ENCODE measurements at regions not wholly inside any gene's neighbourhood (a gene's known extent, or its start where the extent isn't known, plus 50 kb on each side); places are given as distances from the start of the nearest gene placed in this dataset.

DNA sequence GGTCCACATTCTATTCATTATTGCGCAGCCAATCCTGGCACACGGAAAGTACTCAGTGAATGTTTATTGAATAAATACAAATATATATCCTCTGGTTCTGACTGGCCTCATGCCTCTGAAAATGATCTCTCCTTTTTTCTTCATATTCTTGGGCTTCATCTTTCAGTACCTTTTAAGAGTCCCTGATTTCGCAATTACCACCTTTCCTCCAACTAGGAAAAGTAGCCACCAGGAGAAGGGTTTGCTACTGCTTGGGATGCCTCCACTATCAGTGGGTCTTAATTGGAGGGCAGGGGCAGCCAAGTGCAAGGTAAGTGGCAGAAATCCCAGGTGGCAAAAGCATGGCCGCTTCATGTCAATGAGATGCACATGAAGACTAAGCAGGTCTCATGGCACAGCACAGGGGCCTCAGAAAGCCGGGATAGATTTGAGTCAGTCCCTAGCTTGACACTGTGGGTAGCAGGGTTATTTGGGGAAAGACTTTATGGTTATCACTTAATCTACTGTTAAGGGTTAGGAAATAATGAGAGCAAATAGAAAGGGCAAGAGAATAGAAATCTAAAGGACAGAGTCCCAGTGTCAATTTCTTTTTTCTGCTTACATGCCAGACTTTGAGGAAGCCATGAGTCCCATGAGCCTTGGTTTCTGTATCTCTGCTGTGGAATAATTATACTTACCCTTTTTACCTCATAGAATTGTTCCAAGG, 361.1 kb downstream of the MAN2A1 start:
- Histone ChIP-seq H3K4me2 (no peak overlapping the region), H3K4me1 (no peaks in the 10 kb centered on the region), H3K4me3 (no peak overlapping the region), H3K9me3 (no peaks in the 10 kb centered on the region), H3K27ac (no peak overlapping the region)
- ATAC-seq (no peak), FAIRE-seq (no peak), DNase-seq (ENCODE audit: low read depth in 1 of 2, low spot score in 1 of 2) (no peak)
- TF ChIP-seq TP53 (CRISPR knock-in tag; IDR thresholded peaks at IDR 0.05): no peak
- TF ChIP-seq, protein P1, sequence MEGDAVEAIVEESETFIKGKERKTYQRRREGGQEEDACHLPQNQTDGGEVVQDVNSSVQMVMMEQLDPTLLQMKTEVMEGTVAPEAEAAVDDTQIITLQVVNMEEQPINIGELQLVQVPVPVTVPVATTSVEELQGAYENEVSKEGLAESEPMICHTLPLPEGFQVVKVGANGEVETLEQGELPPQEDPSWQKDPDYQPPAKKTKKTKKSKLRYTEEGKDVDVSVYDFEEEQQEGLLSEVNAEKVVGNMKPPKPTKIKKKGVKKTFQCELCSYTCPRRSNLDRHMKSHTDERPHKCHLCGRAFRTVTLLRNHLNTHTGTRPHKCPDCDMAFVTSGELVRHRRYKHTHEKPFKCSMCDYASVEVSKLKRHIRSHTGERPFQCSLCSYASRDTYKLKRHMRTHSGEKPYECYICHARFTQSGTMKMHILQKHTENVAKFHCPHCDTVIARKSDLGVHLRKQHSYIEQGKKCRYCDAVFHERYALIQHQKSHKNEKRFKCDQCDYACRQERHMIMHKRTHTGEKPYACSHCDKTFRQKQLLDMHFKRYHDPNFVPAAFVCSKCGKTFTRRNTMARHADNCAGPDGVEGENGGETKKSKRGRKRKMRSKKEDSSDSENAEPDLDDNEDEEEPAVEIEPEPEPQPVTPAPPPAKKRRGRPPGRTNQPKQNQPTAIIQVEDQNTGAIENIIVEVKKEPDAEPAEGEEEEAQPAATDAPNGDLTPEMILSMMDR (IDR thresholded peaks at IDR 0.05): no peak
- TF ChIP-seq BHLHE40 (IDR thresholded peaks at IDR 0.05; ENCODE audit: low read depth, low read length): no peak
- TF ChIP-seq, protein P2, sequence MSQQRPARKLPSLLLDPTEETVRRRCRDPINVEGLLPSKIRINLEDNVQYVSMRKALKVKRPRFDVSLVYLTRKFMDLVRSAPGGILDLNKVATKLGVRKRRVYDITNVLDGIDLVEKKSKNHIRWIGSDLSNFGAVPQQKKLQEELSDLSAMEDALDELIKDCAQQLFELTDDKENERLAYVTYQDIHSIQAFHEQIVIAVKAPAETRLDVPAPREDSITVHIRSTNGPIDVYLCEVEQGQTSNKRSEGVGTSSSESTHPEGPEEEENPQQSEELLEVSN (IDR thresholded peaks at IDR 0.05; ENCODE audit: borderline replicate concordance, low read depth): no peak
- no peak for TF ChIP-seq PHF8 (IDR thresholded peaks at IDR 0.05; ENCODE audit: borderline replicate concordance, low read depth)
- no peak for TF ChIP-seq GATA3 (IDR thresholded peaks at IDR 0.05; ENCODE audit: borderline replicate concordance)
- TF ChIP-seq MAZ (IDR thresholded peaks at IDR 0.05; ENCODE audit: borderline replicate concordance, low read depth, low read length): no peak
- no peak for TF ChIP-seq ZNF302 (CRISPR knock-in tag; IDR thresholded peaks at IDR 0.05)
- no peak for TF ChIP-seq ESRRA (IDR thresholded peaks at IDR 0.05; ENCODE audit: borderline replicate concordance, low read length)
- no peak for TF ChIP-seq MAFK (IDR thresholded peaks at IDR 0.05; ENCODE audit: partially characterized antibody)
- no peak for TF ChIP-seq SMC3 (IDR thresholded peaks at IDR 0.05)
- TF ChIP-seq, protein P3, sequence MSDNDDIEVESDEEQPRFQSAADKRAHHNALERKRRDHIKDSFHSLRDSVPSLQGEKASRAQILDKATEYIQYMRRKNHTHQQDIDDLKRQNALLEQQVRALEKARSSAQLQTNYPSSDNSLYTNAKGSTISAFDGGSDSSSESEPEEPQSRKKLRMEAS (IDR thresholded peaks at IDR 0.05): no peak
- no peak for TF ChIP-seq FOSB (CRISPR knock-in tag; IDR thresholded peaks at IDR 0.05)
- TF ChIP-seq POLR2A (IDR thresholded peaks at IDR 0.05; ENCODE audit: low read length): no peak
- TF ChIP-seq MYC (IDR thresholded peaks at IDR 0.05; ENCODE audit: borderline replicate concordance, low read length): no peak
- TF ChIP-seq SREBF2 (IDR thresholded peaks at IDR 0.05): no peak
- TF ChIP-seq CBX8 (IDR thresholded peaks at IDR 0.05): no peak
- TF ChIP-seq HOXB13 (CRISPR knock-in tag; IDR thresholded peaks at IDR 0.05; ENCODE audit: low read depth): no peak
- TF ChIP-seq NFE2L2 (conservative IDR thresholded peaks at IDR 0.05; ENCODE audit: low read length): no peak
- ChIA-PET POLR2A (no interaction called here), CTCF (no interaction called here)
- WGBS (ENCODE audit: missing lambda C conversion rate): 36% methylated on average over 5 of the region's 5 CpGs

DNA sequence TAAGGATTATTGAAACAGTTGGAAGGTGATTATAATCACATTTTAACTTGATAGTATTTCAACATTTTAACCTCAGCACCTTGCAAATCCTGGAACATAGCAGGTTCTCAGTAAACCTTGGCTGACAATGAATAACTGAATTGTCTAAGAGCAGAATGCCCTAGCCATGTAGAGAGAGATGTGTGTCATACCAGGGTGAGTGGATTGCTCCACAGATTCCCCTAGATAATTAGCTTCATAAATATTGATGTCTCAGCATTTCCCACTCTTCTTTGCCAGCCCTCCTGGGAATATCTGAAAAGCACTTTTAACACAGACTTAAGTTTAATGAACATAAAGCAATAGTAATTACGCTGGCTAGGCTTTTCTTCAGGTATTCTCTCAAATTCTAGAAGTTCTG, 363.5 kb downstream of the MAN2A1 start:
- ChIA-PET POLR2A (no interaction called here), CTCF (no interaction called here)
- Histone ChIP-seq H3K4me2 (no peak overlapping the region), H3K4me1 (no peaks in the 10 kb centered on the region), H3K9me3 (no peaks in the 10 kb centered on the region), H3K27ac (no peak overlapping the region), H3K4me3 (no peak overlapping the region)
- TF ChIP-seq CBX2 (IDR thresholded peaks at IDR 0.05; ENCODE audit: borderline replicate concordance, low read depth): no peak
- peak; percentile 77 for TF ChIP-seq MAFK (IDR thresholded peaks at IDR 0.05; ENCODE audit: partially characterized antibody)
- no peak for TF ChIP-seq HEYL (CRISPR knock-in tag; IDR thresholded peaks at IDR 0.05)
- TF ChIP-seq, protein P4, sequence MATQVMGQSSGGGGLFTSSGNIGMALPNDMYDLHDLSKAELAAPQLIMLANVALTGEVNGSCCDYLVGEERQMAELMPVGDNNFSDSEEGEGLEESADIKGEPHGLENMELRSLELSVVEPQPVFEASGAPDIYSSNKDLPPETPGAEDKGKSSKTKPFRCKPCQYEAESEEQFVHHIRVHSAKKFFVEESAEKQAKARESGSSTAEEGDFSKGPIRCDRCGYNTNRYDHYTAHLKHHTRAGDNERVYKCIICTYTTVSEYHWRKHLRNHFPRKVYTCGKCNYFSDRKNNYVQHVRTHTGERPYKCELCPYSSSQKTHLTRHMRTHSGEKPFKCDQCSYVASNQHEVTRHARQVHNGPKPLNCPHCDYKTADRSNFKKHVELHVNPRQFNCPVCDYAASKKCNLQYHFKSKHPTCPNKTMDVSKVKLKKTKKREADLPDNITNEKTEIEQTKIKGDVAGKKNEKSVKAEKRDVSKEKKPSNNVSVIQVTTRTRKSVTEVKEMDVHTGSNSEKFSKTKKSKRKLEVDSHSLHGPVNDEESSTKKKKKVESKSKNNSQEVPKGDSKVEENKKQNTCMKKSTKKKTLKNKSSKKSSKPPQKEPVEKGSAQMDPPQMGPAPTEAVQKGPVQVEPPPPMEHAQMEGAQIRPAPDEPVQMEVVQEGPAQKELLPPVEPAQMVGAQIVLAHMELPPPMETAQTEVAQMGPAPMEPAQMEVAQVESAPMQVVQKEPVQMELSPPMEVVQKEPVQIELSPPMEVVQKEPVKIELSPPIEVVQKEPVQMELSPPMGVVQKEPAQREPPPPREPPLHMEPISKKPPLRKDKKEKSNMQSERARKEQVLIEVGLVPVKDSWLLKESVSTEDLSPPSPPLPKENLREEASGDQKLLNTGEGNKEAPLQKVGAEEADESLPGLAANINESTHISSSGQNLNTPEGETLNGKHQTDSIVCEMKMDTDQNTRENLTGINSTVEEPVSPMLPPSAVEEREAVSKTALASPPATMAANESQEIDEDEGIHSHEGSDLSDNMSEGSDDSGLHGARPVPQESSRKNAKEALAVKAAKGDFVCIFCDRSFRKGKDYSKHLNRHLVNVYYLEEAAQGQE (IDR thresholded peaks at IDR 0.05): no peak
- WGBS (ENCODE audit: missing lambda C conversion rate): 0% methylated on average over 1 of the region's 1 CpG
- FAIRE-seq (no peak), ATAC-seq (no peak), DNase-seq (ENCODE audit: low read depth in 1 of 2, low spot score in 1 of 2) (no peak)
